ENCODE measurements at regions not wholly inside any gene's neighbourhood (a gene's known extent, or its start where the extent isn't known, plus 50 kb on each side); places are given as distances from the start of the nearest gene placed in this dataset.

DNA sequence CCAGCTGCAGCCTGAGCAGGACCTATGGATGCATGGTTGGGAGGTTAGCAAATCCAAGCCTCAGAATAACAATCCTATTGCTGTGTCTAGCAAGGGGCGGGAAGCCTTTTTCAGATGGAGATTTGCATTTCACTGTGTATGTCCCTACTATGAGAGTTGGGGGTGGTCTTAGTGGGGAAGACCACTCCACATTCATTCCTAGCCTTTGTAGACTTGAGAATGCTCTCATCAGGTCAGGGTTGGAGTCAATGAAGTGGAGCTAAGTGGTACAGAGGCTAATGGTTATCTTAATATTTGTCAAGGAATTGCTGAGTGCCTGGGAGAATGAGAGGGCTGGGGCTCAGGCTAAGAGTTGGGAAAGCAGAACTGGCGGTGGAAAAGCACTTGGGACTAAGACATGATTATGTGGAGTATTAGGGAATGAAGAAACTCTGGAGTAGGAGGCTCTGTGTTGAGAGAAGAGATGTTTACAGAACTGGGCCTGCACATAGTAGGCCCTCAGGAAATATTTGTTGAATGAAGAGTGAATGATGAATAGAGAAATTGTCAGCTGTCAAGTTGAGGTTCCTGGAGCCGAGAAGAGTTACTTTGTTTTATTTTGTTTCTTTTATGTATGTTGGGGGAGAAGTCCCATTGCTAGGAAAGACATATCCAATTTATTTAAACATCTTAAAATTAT, 175.5 kb upstream of the SPRY4 start:
- no peak for FAIRE-seq
- TF ChIP-seq POLR2A (IDR thresholded peaks at IDR 0.05; ENCODE audit: low read depth, low read length) (no peak), PAX5 (IDR thresholded peaks at IDR 0.05; ENCODE audit: insufficient read depth, low read length, severe bottlenecking) (no peak), POU2F2 (IDR thresholded peaks at IDR 0.05; ENCODE audit: low read depth, low read length) (no peak), TAF1 (IDR thresholded peaks at IDR 0.05; ENCODE audit: low read depth, low read length) (no peak), SPI1 (IDR thresholded peaks at IDR 0.05; ENCODE audit: low read depth, low read length) (no peak), POLR2AphosphoS5 (IDR thresholded peaks at IDR 0.05; ENCODE audit: low read depth, low read length) (no peak)
- DNase-seq (ENCODE audit: insufficient read length, low spot score), result no peak

GRCh38 chr5:142499591-142500226, 174.9 kb upstream of the SPRY4 start:
- DNase-seq (ENCODE audit: insufficient read length, low spot score) (no peak), FAIRE-seq (no peak)
- no peak for TF ChIP-seq PAX5 (IDR thresholded peaks at IDR 0.05; ENCODE audit: insufficient read depth, low read length, severe bottlenecking)
- TF ChIP-seq SPI1 (IDR thresholded peaks at IDR 0.05; ENCODE audit: low read depth, low read length), result no peak
- TF ChIP-seq POLR2A (IDR thresholded peaks at IDR 0.05; ENCODE audit: low read depth, low read length), result no peak
- no peak for TF ChIP-seq TAF1 (IDR thresholded peaks at IDR 0.05; ENCODE audit: low read depth, low read length)
- no peak for TF ChIP-seq POLR2AphosphoS5 (IDR thresholded peaks at IDR 0.05; ENCODE audit: low read depth, low read length)
- TF ChIP-seq POU2F2 (IDR thresholded peaks at IDR 0.05; ENCODE audit: low read depth, low read length), result no peak

DNA sequence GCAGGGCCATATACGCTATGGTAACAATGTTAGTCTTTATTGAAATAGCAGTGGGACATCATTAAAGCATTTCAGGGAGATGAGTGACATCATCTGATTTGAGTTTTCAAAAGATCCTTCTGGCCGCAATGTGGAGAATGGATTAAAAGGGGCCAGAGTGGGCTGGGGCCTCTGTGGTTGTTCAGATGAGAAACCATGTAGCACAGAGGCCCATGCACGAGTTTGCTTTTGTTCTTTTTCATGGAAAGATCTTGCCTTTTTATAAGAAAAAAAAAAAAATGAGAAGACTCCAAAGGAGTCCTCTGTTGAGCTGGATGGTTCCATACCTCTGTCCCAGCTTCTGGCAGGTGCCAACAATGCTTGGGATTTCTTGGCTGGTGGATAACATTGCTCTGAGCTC, 173.5 kb upstream of the SPRY4 start:
- DNase-seq (ENCODE audit: insufficient read length, low spot score) (no peak), FAIRE-seq (no peak)
- TF ChIP-seq POU2F2 (IDR thresholded peaks at IDR 0.05; ENCODE audit: low read depth, low read length) (no peak), POLR2AphosphoS5 (IDR thresholded peaks at IDR 0.05; ENCODE audit: low read depth, low read length) (no peak), TAF1 (IDR thresholded peaks at IDR 0.05; ENCODE audit: low read depth, low read length) (no peak), SPI1 (IDR thresholded peaks at IDR 0.05; ENCODE audit: low read depth, low read length) (no peak), POLR2A (IDR thresholded peaks at IDR 0.05; ENCODE audit: low read depth, low read length) (no peak), PAX5 (IDR thresholded peaks at IDR 0.05; ENCODE audit: insufficient read depth, low read length, severe bottlenecking) (no peak)

- no peak for DNase-seq (ENCODE audit: insufficient read length, low spot score)
- no peak for FAIRE-seq
- TF ChIP-seq PAX5 (IDR thresholded peaks at IDR 0.05; ENCODE audit: insufficient read depth, low read length, severe bottlenecking) (no peak), SPI1 (IDR thresholded peaks at IDR 0.05; ENCODE audit: low read depth, low read length) (no peak), POLR2A (IDR thresholded peaks at IDR 0.05; ENCODE audit: low read depth, low read length) (no peak), POU2F2 (IDR thresholded peaks at IDR 0.05; ENCODE audit: low read depth, low read length) (no peak), POLR2AphosphoS5 (IDR thresholded peaks at IDR 0.05; ENCODE audit: low read depth, low read length) (no peak), TAF1 (IDR thresholded peaks at IDR 0.05; ENCODE audit: low read depth, low read length) (no peak)
Observed at GRCh38 chr5:142495531-142495930, 170.7 kb upstream of the SPRY4 start.

GRCh38 chr5:142493875-142494518, 169.2 kb upstream of the SPRY4 start:
- no peak for TF ChIP-seq SPI1 (IDR thresholded peaks at IDR 0.05; ENCODE audit: low read depth, low read length)
- TF ChIP-seq POLR2A (IDR thresholded peaks at IDR 0.05; ENCODE audit: low read depth, low read length), result no peak
- TF ChIP-seq POU2F2 (IDR thresholded peaks at IDR 0.05; ENCODE audit: low read depth, low read length), result no peak
- TF ChIP-seq TAF1 (IDR thresholded peaks at IDR 0.05; ENCODE audit: low read depth, low read length), result no peak
- no peak for TF ChIP-seq PAX5 (IDR thresholded peaks at IDR 0.05; ENCODE audit: insufficient read depth, low read length, severe bottlenecking)
- no peak for TF ChIP-seq POLR2AphosphoS5 (IDR thresholded peaks at IDR 0.05; ENCODE audit: low read depth, low read length)
- FAIRE-seq (no peak), DNase-seq (ENCODE audit: insufficient read length, low spot score) (no peak)

DNA sequence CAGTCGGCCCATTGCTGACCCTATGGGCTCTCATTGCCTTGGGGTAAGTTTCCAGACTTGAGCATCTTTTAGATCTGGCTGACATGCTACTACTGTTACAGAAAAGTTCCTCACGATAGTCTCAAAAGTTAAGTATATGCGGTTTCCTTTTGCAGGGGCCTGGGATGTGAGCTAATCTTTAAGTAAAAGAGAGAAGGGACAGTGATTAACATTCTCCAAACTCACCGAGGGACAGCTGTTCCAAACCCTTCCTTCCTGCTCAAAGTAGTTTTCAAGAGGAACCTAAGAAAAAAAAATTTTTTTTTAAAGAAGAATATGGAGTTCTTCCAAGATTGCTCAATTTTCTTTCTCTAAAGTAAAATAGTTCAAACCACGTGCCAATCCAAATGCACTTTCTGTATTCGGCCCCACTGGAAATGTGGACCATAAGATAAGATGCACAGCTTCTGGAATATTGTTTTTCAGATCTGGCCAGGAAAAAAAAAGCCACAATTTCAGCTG, 168.0 kb upstream of the SPRY4 start:
- TF ChIP-seq POLR2A (IDR thresholded peaks at IDR 0.05; ENCODE audit: low read depth, low read length), result no peak
- no peak for TF ChIP-seq SPI1 (IDR thresholded peaks at IDR 0.05; ENCODE audit: low read depth, low read length)
- no peak for TF ChIP-seq POU2F2 (IDR thresholded peaks at IDR 0.05; ENCODE audit: low read depth, low read length)
- TF ChIP-seq TAF1 (IDR thresholded peaks at IDR 0.05; ENCODE audit: low read depth, low read length), result no peak
- TF ChIP-seq PAX5 (IDR thresholded peaks at IDR 0.05; ENCODE audit: insufficient read depth, low read length, severe bottlenecking), result no peak
- TF ChIP-seq POLR2AphosphoS5 (IDR thresholded peaks at IDR 0.05; ENCODE audit: low read depth, low read length), result no peak
- FAIRE-seq (no peak), DNase-seq (ENCODE audit: insufficient read length, low spot score) (no peak)

- no peak for DNase-seq (ENCODE audit: insufficient read length, low spot score)
- no peak for TF ChIP-seq POU2F2 (IDR thresholded peaks at IDR 0.05; ENCODE audit: low read depth, low read length)
- TF ChIP-seq POLR2AphosphoS5 (IDR thresholded peaks at IDR 0.05; ENCODE audit: low read depth, low read length), result no peak
- TF ChIP-seq SPI1 (IDR thresholded peaks at IDR 0.05; ENCODE audit: low read depth, low read length), result no peak
- TF ChIP-seq TAF1 (IDR thresholded peaks at IDR 0.05; ENCODE audit: low read depth, low read length), result no peak
- TF ChIP-seq POLR2A (IDR thresholded peaks at IDR 0.05; ENCODE audit: low read depth, low read length), result no peak
- TF ChIP-seq PAX5 (IDR thresholded peaks at IDR 0.05; ENCODE audit: insufficient read depth, low read length, severe bottlenecking), result no peak
- no peak for FAIRE-seq
Observed at GRCh38 chr5:142491679-142492078, 166.9 kb upstream of the SPRY4 start.

DNA sequence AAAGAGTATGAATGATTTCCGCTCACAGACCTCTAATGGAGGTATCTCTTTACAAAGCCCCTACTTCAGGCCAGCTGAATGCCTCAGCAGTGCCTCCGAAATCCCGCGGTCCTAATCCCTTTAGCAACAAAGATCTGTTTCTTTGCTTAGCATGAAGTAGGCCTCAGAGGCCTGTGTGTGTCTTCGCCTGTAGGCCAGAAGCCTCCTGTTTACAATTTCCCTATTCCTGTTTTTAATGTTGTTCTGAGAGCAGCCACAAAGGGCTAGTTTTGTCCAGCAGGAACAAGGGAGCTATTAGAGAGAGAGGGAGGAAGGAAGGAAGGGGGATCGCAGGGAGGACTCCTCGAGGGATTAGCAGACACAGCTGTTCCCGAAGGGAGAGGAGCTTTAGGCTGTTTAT, 166.4 kb upstream of the SPRY4 start:
- DNase-seq (ENCODE audit: insufficient read length, low spot score) (no peak), FAIRE-seq (no peak)
- TF ChIP-seq POLR2A (IDR thresholded peaks at IDR 0.05; ENCODE audit: low read depth, low read length), result no peak
- TF ChIP-seq POU2F2 (IDR thresholded peaks at IDR 0.05; ENCODE audit: low read depth, low read length), result no peak
- no peak for TF ChIP-seq PAX5 (IDR thresholded peaks at IDR 0.05; ENCODE audit: insufficient read depth, low read length, severe bottlenecking)
- no peak for TF ChIP-seq SPI1 (IDR thresholded peaks at IDR 0.05; ENCODE audit: low read depth, low read length)
- no peak for TF ChIP-seq TAF1 (IDR thresholded peaks at IDR 0.05; ENCODE audit: low read depth, low read length)
- TF ChIP-seq POLR2AphosphoS5 (IDR thresholded peaks at IDR 0.05; ENCODE audit: low read depth, low read length), result no peak

- DNase-seq (ENCODE audit: insufficient read length, low spot score) (no peak), FAIRE-seq (no peak)
- TF ChIP-seq PAX5 (IDR thresholded peaks at IDR 0.05; ENCODE audit: insufficient read depth, low read length, severe bottlenecking) (no peak), POU2F2 (IDR thresholded peaks at IDR 0.05; ENCODE audit: low read depth, low read length) (no peak), POLR2A (IDR thresholded peaks at IDR 0.05; ENCODE audit: low read depth, low read length) (no peak), SPI1 (IDR thresholded peaks at IDR 0.05; ENCODE audit: low read depth, low read length) (no peak), TAF1 (IDR thresholded peaks at IDR 0.05; ENCODE audit: low read depth, low read length) (no peak)
Observed at GRCh38 chr5:142486581-142486980, 161.8 kb upstream of the SPRY4 start.

Data from GM12891 (cell line).